ENCODE measurements at regions not wholly inside any gene's neighbourhood (a gene's known extent, or its start where the extent isn't known, plus 50 kb on each side); places are given as distances from the start of the nearest gene placed in this dataset.

DNA sequence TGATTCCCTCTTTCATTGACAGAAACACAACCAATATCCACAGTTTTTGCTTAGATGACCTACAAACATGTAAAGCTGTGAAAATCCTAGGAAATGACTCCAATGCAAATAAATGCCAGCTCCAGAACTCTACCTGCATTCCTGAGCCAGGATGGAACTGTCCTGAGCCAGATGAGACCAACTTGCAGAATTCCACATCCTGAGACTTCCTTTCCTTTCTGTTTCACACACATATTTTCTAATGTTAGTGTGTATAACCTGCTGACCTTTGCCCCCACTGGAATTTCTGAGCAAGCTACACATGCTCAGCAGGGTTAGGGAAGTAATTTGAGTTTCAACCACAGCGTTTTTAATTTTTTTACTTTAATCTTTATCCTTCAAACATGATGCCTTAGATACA lies 69.6 kb upstream of the ADGRF1 start:
- H3K27ac ChIP-seq: no peak overlapping the region
- no peaks in the 10 kb centered on the region for H3K36me3 ChIP-seq
- no peak overlapping the region for H3K4me3 ChIP-seq
- H3K9me3 ChIP-seq: no peaks in the 10 kb centered on the region
- WGBS, 2 donors: 60 to 70% methylated on average over 1 of the region's 1 CpG
- intact Hi-C loops (cut with DNase I): no loop called here
- peaks cover 0 to 4% (median 0%) of the 10 kb centered on the region in 3 donors for H3K4me1 ChIP-seq
- DNase-seq: no peak
- TF ChIP-seq, protein P1, sequence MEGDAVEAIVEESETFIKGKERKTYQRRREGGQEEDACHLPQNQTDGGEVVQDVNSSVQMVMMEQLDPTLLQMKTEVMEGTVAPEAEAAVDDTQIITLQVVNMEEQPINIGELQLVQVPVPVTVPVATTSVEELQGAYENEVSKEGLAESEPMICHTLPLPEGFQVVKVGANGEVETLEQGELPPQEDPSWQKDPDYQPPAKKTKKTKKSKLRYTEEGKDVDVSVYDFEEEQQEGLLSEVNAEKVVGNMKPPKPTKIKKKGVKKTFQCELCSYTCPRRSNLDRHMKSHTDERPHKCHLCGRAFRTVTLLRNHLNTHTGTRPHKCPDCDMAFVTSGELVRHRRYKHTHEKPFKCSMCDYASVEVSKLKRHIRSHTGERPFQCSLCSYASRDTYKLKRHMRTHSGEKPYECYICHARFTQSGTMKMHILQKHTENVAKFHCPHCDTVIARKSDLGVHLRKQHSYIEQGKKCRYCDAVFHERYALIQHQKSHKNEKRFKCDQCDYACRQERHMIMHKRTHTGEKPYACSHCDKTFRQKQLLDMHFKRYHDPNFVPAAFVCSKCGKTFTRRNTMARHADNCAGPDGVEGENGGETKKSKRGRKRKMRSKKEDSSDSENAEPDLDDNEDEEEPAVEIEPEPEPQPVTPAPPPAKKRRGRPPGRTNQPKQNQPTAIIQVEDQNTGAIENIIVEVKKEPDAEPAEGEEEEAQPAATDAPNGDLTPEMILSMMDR (IDR thresholded peaks at IDR 0.05): no peak
- TF ChIP-seq POLR2A (IDR thresholded peaks at IDR 0.05): no peak
- no peaks in the 10 kb centered on the region for H3K27me3 ChIP-seq

DNA sequence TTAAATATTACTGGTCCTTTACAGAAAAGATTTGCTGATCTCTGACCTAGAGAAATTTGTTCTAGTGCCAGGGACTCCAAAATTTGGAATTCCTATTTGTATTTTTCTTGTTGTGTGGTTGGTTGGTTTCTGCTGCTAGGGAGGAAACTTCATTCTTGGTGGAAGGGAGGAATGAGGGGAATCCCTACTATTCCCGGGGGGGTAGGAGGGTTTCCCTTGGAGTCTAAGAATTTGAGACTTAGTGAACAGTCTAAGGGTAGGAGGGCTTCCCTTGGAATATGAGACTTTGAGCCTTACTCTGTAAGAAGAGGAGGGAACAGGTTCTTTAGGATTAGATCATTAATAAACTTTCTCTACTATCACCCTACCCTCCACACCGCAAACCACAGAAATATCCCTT lies 67.1 kb upstream of the ADGRF1 start:
- H3K27ac ChIP-seq: no peak overlapping the region
- 72 to 76% methylated on average over 2 of the region's 2 CpGs for WGBS, 2 donors
- peaks cover 0 to 20% (median 10%) of the 10 kb centered on the region in 3 donors for H3K4me1 ChIP-seq
- no peak for DNase-seq
- no peaks in the 10 kb centered on the region for H3K9me3 ChIP-seq
- no peaks in the 10 kb centered on the region for H3K36me3 ChIP-seq
- H3K27me3 ChIP-seq: no peaks in the 10 kb centered on the region
- no peak overlapping the region for H3K4me3 ChIP-seq
- no peak for TF ChIP-seq POLR2A (IDR thresholded peaks at IDR 0.05)
- TF ChIP-seq, protein P1 (IDR thresholded peaks at IDR 0.05): no peak
- intact Hi-C loops (cut with DNase I): no loop called here

DNA sequence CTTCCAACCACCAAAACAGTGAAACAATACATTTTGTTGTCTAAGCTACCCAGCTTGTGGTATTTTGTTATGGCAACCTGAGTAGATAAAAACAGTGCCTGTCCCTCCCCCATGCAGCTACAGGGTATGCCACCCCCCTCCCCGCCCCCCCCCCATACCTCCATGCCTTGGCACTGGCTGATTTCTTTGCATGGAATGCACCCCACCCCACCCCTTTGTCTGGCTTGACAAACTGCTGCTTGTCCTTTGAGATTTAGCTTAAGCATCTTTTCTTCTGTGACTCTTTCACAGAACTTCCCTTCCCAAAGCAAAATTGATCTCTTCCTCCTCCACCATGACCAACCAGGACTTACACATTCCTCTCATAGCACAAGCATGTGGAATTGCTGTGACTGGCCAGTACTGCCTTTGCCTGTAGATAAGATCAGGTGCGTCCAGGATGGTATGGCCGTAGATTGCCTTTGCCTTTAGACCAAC lies 64.6 kb upstream of the ADGRF1 start:
- WGBS, 2 donors: 82 to 83% methylated on average over 2 to 3 of the region's 3 CpGs
- Histone ChIP-seq H3K36me3 (no peaks in the 10 kb centered on the region), H3K9me3 (no peaks in the 10 kb centered on the region), H3K27me3 (no peaks in the 10 kb centered on the region), H3K27ac (no peak overlapping the region), H3K4me3 (no peak overlapping the region), H3K4me1 (peaks cover 0 to 30% (median 12%) of the 10 kb centered on the region in 3 donors)
- intact Hi-C loops (cut with DNase I): no loop called here
- no peak for DNase-seq
- TF ChIP-seq, protein P1 (IDR thresholded peaks at IDR 0.05): no peak
- no peak for TF ChIP-seq POLR2A (IDR thresholded peaks at IDR 0.05)

DNA sequence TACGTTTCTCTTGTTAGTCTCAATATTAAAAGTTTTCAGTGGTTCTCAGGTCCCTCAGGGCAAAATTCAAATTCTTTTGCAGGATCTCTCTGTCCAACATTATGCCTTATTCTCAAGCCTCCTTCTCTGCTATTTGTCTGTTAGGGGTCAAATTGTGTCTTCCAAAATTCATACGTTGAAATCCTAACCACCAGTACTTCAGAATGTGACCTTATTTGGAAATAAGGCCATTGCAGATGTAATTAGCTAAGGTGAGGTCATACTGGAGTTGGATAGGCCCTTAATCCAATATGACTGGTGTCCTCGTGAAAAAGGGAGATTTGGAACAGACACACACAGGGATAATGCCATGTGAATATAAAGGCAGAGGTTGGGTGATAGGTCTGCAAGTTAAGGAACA lies 64.1 kb upstream of the ADGRF1 start:
- WGBS, 2 donors: 42 to 53% methylated on average over 3 of the region's 3 CpGs
- no peak overlapping the region for H3K27ac ChIP-seq
- intact Hi-C loops (cut with DNase I): no loop called here

DNA sequence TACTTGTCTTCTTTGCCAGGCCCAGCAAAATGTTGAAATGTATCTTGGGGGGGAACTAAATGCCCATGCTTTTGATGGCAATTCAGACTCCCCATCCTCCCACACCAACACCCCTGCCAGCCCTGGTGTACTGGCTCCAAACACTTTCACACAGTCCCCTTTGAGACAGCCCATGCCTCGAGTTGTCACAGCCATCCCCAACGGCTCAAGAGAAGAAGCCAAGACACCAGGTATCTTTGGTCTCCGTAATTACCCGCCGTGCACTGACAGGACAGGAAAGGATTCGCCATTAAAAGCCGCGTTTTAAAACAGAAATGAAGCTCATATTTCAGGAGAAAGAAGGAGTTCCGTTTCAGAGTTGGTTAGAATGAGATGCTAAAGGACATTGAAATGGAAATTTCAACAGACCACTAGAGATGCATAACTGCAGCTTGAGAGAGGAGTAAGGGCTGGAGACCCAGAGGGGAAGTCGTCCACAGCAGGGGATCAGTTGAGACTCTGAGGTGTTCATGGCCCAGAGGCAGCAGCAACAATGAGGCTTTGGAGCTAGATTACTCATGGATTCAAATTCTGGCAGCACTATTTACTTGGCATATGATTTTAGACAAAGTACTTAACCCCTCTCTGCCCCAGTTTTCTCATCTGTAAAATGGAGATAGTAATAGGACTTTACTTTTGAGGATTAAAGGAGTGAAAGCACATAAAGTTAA lies 63.5 kb upstream of the ADGRF1 start:
- H3K36me3 ChIP-seq: no peaks in the 10 kb centered on the region
- H3K4me1 ChIP-seq: peaks cover 0 to 30% (median 12%) of the 10 kb centered on the region in 3 donors
- H3K27ac ChIP-seq: no peak overlapping the region
- TF ChIP-seq POLR2A (IDR thresholded peaks at IDR 0.05): no peak
- TF ChIP-seq, protein P1 (IDR thresholded peaks at IDR 0.05): no peak
- H3K9me3 ChIP-seq: no peaks in the 10 kb centered on the region
- intact Hi-C loops (cut with DNase I): no loop called here
- no peaks in the 10 kb centered on the region for H3K27me3 ChIP-seq
- no peak for DNase-seq
- 83 to 84% methylated on average over 10 of the region's 10 CpGs for WGBS, 2 donors
- H3K4me3 ChIP-seq: no peak overlapping the region

More for the DNA sequence above, 64.1 kb upstream of the ADGRF1 start:
- Histone ChIP-seq H3K4me3 (no peak overlapping the region), H3K36me3 (no peaks in the 10 kb centered on the region), H3K27me3 (no peaks in the 10 kb centered on the region), H3K9me3 (no peaks in the 10 kb centered on the region), H3K4me1 (peaks cover 0 to 30% (median 12%) of the 10 kb centered on the region in 3 donors)
- DNase-seq: no peak
- no peak for TF ChIP-seq POLR2A (IDR thresholded peaks at IDR 0.05)
- TF ChIP-seq, protein P1 (IDR thresholded peaks at IDR 0.05): no peak
